GM12891 (cell line): ENCODE measurements at regions not wholly inside any gene's neighbourhood (a gene's known extent, or its start where the extent isn't known, plus 50 kb on each side); places are given as distances from the start of the nearest gene placed in this dataset.
"Not testable (repeated sequence)": the region's sequence is repeated elsewhere in the genome, so short reads cannot be mapped to it uniquely, and the experiment has no call there.

Source experiments
- PAX5 ChIP-seq: IDR thresholded peaks from 2 replicates; pipeline ENCODE4 v1.6.1; 2011; ENCODE audit warnings: low read length, moderate library complexity, mild to moderate bottlenecking; ENCODE audit not compliant: insufficient read depth, severe bottlenecking
- POLR2A ChIP-seq: IDR thresholded peaks from 2 replicates; pipeline ENCODE4 v1.6.1; 2011; ENCODE audit warnings: low read depth, low read length, control low read depth
- POLR2AphosphoS5 ChIP-seq: IDR thresholded peaks from 2 replicates; pipeline ENCODE4 v1.6.1; 2011; ENCODE audit warnings: low read depth, low read length, control low read depth
- POU2F2 ChIP-seq: IDR thresholded peaks from 2 replicates; pipeline ENCODE4 v1.6.1; 2011; ENCODE audit warnings: low read depth, mild to moderate bottlenecking, control low read depth, low read length, moderate library complexity
- SPI1 ChIP-seq: IDR thresholded peaks from 2 replicates; pipeline ENCODE4 v1.6.1; 2011; ENCODE audit warnings: low read depth, low read length, control low read depth
- TAF1 ChIP-seq: IDR thresholded peaks from 2 replicates; pipeline ENCODE4 v1.6.1; 2011; ENCODE audit warnings: low read depth, low read length, control low read depth

DNA sequence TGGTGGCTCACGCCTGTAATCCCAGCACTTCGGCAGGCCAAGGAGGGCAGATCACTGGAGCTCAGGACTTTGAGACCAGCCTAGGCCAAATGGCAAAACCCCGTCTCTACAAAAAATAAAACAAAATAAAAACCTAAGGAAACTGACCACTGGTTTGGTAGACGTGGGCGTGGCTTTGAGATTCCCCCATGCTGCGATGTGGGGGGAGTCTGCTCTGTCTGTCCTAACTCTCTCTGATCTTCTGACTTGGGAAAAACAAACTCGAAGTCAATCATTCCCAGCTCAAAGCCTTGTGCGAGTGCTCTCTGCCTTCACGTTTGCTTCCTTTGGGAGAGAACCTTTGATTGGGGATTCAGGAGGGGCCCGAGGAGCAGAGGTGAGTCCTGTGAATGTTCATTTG, 369.1 kb upstream of the USP9Y start:
- not testable (repeated sequence) for TF ChIP-seq POLR2AphosphoS5, POLR2A, SPI1, TAF1, POU2F2, PAX5
